ENCODE measurements at regions not wholly inside any gene's neighbourhood (a gene's known extent, or its start where the extent isn't known, plus 50 kb on each side); places are given as distances from the start of the nearest gene placed in this dataset.

GRCh38 chr10:118871244-118871865 is 116.6 kb upstream of the CACUL1 start:
- H3K4me1 ChIP-seq (ENCODE audit: control insufficient read depth, insufficient read depth, low read length): peaks cover 12% of the 10 kb centered on the region
- H3K4me3 ChIP-seq (ENCODE audit: low read depth, low read length): no peak overlapping the region
- ChIA-PET POLR2A (no interaction called here), CTCF (interaction anchor here (0.6 to 0.7 kb wide), 2 partner anchors 13 to 266 kb away, joined by 3 read pairs; no protein-coding TSS in a partner anchor)
- TF ChIP-seq CTCF (tag by site-specific recombination; IDR thresholded peaks at IDR 0.05): no peak
- TF ChIP-seq ZNF302 (tag by site-specific recombination; IDR thresholded peaks at IDR 0.05; ENCODE audit: low read depth): no peak
- TF ChIP-seq ZNF433 (tag by site-specific recombination; IDR thresholded peaks at IDR 0.05; ENCODE audit: low read depth): no peak
- no peak for TF ChIP-seq PRDM10 (tag by site-specific recombination; IDR thresholded peaks at IDR 0.05)
- no peak for TF ChIP-seq BCL6B (tag by site-specific recombination; IDR thresholded peaks at IDR 0.05)
- TF ChIP-seq ZNF335 (tag by site-specific recombination; conservative IDR thresholded peaks at IDR 0.05): no peak
- no peak for TF ChIP-seq HOXA7 (CRISPR knock-in tag; IDR thresholded peaks at IDR 0.05; ENCODE audit: borderline replicate concordance)
- no peak for TF ChIP-seq ZBTB7A (tag by site-specific recombination; IDR thresholded peaks at IDR 0.05; ENCODE audit: low read depth)
- no peak for TF ChIP-seq MZF1 (tag by site-specific recombination; IDR thresholded peaks at IDR 0.05; ENCODE audit: borderline replicate concordance)
- TF ChIP-seq ZNF18 (tag by site-specific recombination; IDR thresholded peaks at IDR 0.05): no peak
- no peak for TF ChIP-seq ZNF623 (tag by site-specific recombination; IDR thresholded peaks at IDR 0.05)
- TF ChIP-seq ZFHX2 (tag by site-specific recombination; conservative IDR thresholded peaks at IDR 0.05): no peak
- no peak for TF ChIP-seq ZNF10 (tag by site-specific recombination; IDR thresholded peaks at IDR 0.05)
- TF ChIP-seq IKZF3 (tag by site-specific recombination; IDR thresholded peaks at IDR 0.05): no peak
- no peak for TF ChIP-seq ZNF580 (tag by site-specific recombination; IDR thresholded peaks at IDR 0.05)
- no peak for TF ChIP-seq KLF16 (tag by site-specific recombination; IDR thresholded peaks at IDR 0.05)
- no peak for TF ChIP-seq ZNF23 (tag by site-specific recombination; IDR thresholded peaks at IDR 0.05; ENCODE audit: borderline replicate concordance)
- no peak for TF ChIP-seq ZNF585B (tag by site-specific recombination; IDR thresholded peaks at IDR 0.05)
- no peak for TF ChIP-seq ZNF837 (tag by site-specific recombination; IDR thresholded peaks at IDR 0.05)
- H3K27ac ChIP-seq (ENCODE audit: extremely low read depth, low read depth, low read length): no peak overlapping the region
- no peaks in the 10 kb centered on the region for H3K36me3 ChIP-seq (ENCODE audit: control insufficient read depth in 2 of 2, insufficient read depth in 1 of 2, low read length in 2 of 2)
- no peaks in the 10 kb centered on the region for H3K9me3 ChIP-seq (ENCODE audit: control insufficient read depth, insufficient read depth, low read depth, low read length)
